Sigmoid colon (tissue), 4 donors: ENCODE measurements at regions not wholly inside any gene's neighbourhood (a gene's known extent, or its start where the extent isn't known, plus 50 kb on each side); places are given as distances from the start of the nearest gene placed in this dataset.

Source experiments
- EP300 ChIP-seq, 4 donors: sonication (generic); formaldehyde crosslinking; IDR thresholded peaks; one replicate each; pipeline ENCODE4 v1.6.1; 2017; ENCODE audit warnings: antibody characterized with exemption in 4 of 4
- POLR2A ChIP-seq, 2 donors: fragments of 450-650 bp; IDR thresholded peaks; one replicate each; pipeline ENCODE4 v1.6.1; 2016; ENCODE audit warnings: antibody characterized with exemption in 2 of 2, mild to moderate bottlenecking in 2 of 2, moderate library complexity in 2 of 2
- POLR2AphosphoS5 ChIP-seq, 4 donors: sonication (generic); formaldehyde crosslinking; IDR thresholded peaks; one replicate each; pipeline ENCODE4 v1.6.1; 2017; ENCODE audit warnings: antibody characterized with exemption in 4 of 4
- TF ChIP-seq, protein P1 (sequence below), 4 experiments: fragments of 450-650 bp in 3 of 4; fragments of 200-600 bp in 1 of 4; IDR thresholded peaks; one replicate each; pipeline ENCODE4 v1.5.1; 2016 to 2019; ENCODE audit warnings: antibody characterized with exemption in 4 of 4, mild to moderate bottlenecking in 3 of 4, moderate library complexity in 2 of 4

DNA sequence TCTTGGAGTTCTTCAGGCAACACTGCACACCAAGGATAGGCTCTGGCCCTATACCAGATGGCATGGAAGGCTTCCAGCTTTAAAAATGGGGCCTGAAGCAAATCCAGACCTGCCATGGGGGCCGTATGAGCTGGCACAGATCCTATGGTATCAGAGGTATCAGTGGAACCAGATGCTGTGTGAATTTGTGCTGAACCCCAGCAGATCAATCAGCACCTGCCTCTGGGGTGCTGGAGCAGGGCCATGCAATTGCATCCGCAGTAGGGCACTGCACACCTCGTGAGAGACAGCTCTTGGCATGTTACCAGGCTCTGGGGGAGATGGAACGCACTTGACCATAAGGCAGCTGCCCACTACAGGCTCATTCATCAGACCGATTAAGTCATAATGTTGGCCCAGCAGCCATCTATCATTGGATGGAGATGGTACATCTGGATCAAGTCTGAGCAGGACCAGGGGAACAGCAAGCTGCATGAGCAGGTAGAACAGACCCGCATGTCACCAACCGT lies 221.5 kb downstream of the MYLK4 start:
- TF ChIP-seq POLR2A (IDR thresholded peaks at IDR 0.05) (no peak), POLR2AphosphoS5 (IDR thresholded peaks at IDR 0.05) (no peak), EP300 (IDR thresholded peaks at IDR 0.05) (no peak)
- TF ChIP-seq, protein P1, sequence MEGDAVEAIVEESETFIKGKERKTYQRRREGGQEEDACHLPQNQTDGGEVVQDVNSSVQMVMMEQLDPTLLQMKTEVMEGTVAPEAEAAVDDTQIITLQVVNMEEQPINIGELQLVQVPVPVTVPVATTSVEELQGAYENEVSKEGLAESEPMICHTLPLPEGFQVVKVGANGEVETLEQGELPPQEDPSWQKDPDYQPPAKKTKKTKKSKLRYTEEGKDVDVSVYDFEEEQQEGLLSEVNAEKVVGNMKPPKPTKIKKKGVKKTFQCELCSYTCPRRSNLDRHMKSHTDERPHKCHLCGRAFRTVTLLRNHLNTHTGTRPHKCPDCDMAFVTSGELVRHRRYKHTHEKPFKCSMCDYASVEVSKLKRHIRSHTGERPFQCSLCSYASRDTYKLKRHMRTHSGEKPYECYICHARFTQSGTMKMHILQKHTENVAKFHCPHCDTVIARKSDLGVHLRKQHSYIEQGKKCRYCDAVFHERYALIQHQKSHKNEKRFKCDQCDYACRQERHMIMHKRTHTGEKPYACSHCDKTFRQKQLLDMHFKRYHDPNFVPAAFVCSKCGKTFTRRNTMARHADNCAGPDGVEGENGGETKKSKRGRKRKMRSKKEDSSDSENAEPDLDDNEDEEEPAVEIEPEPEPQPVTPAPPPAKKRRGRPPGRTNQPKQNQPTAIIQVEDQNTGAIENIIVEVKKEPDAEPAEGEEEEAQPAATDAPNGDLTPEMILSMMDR (IDR thresholded peaks at IDR 0.05), result no peak
